ENCODE measurements at regions not wholly inside any gene's neighbourhood (a gene's known extent, or its start where the extent isn't known, plus 50 kb on each side); places are given as distances from the start of the nearest gene placed in this dataset.

DNA sequence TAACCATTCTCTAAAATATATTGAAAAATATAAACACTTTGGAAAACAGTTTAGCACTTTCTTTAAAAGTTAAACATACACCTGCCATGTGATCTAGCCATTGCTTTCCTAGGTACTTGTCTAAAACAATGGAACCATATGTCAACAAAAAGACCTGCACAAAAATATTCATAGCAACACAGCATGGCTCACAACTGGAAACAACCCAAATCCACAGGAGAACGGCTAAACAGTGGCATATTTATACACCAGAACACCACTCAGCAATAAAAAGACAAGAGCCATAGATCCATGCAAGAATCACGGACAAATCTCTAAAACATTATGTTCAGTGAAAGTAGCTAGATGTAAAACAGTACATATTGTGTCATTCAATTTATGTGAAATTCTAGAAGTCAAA, 221.3 kb upstream of the UBE2E2 start:
- no peak for ATAC-seq
- intact Hi-C loops (cut with DNase I) = no loop called here
- H3K4me3 ChIP-seq = no peak overlapping the region
- H3K27ac ChIP-seq = no peak overlapping the region
- no peaks in the 10 kb centered on the region for H3K27me3 ChIP-seq
- H3K36me3 ChIP-seq (replicated peaks in 1 of 2; ENCODE audit: insufficient read depth in 1 of 2, low read depth in 2 of 2) = no peaks in the 10 kb centered on the region
- H3K9me3 ChIP-seq = peaks cover 0 to 5% (median 0%) of the 10 kb centered on the region in 3 donors
- WGBS, 2 donors = 41 to 65% methylated on average over 2 of the region's 2 CpGs
- DNase-seq = no peak
- TF ChIP-seq, protein P1, sequence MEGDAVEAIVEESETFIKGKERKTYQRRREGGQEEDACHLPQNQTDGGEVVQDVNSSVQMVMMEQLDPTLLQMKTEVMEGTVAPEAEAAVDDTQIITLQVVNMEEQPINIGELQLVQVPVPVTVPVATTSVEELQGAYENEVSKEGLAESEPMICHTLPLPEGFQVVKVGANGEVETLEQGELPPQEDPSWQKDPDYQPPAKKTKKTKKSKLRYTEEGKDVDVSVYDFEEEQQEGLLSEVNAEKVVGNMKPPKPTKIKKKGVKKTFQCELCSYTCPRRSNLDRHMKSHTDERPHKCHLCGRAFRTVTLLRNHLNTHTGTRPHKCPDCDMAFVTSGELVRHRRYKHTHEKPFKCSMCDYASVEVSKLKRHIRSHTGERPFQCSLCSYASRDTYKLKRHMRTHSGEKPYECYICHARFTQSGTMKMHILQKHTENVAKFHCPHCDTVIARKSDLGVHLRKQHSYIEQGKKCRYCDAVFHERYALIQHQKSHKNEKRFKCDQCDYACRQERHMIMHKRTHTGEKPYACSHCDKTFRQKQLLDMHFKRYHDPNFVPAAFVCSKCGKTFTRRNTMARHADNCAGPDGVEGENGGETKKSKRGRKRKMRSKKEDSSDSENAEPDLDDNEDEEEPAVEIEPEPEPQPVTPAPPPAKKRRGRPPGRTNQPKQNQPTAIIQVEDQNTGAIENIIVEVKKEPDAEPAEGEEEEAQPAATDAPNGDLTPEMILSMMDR (IDR thresholded peaks at IDR 0.05) = no peak
- TF ChIP-seq POLR2A (IDR thresholded peaks at IDR 0.05) = no peak
- H3K4me1 ChIP-seq = no peaks in the 10 kb centered on the region

- intact Hi-C loops (cut with DNase I) = no loop called here
- 40 to 49% methylated on average over 7 of the region's 7 CpGs for WGBS, 2 donors
- TF ChIP-seq POLR2A (IDR thresholded peaks at IDR 0.05) = no peak
- TF ChIP-seq, protein P1 (IDR thresholded peaks at IDR 0.05) = no peak
- no peak overlapping the region for H3K4me3 ChIP-seq
- H3K36me3 ChIP-seq (replicated peaks in 1 of 2; ENCODE audit: insufficient read depth in 1 of 2, low read depth in 2 of 2) = no peaks in the 10 kb centered on the region
- H3K27me3 ChIP-seq = no peaks in the 10 kb centered on the region
- no peaks in the 10 kb centered on the region for H3K4me1 ChIP-seq
- DNase-seq (no peak), ATAC-seq (no peak)
- H3K27ac ChIP-seq = no peak overlapping the region
- H3K9me3 ChIP-seq = peaks cover 0 to 5% (median 0%) of the 10 kb centered on the region in 3 donors
Measured at GRCh38 chr3:22982981-22983587, 220.0 kb upstream of the UBE2E2 start.

DNA sequence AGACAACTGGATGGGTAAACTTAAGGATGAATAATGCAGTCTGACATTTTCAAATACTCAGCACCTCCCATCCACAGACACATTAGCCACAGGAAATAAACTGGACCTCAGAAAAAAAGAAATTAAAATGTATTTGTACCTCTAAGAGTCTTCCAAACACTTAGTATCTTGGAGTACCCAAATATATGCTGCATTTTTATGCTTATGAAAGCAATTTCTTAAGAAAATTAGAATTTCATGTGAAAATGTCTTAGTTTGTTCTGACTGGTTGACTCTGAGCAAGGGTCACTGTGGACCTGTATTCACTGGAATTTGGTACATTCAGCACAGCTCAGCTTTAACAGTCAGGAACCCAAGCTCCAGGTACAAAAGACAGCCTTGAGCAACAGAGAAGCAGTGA, 216.2 kb upstream of the UBE2E2 start:
- intact Hi-C loops (cut with DNase I) = no loop called here
- Histone ChIP-seq H3K27me3 (no peaks in the 10 kb centered on the region), H3K36me3 (replicated peaks in 1 of 2; ENCODE audit: insufficient read depth in 1 of 2, low read depth in 2 of 2) (no peaks in the 10 kb centered on the region), H3K4me3 (no peak overlapping the region), H3K4me1 (no peaks in the 10 kb centered on the region), H3K27ac (no peak overlapping the region), H3K9me3 (peaks cover 0 to 5% (median 0%) of the 10 kb centered on the region in 3 donors)
- no peak for TF ChIP-seq POLR2A (IDR thresholded peaks at IDR 0.05)
- TF ChIP-seq, protein P1 (IDR thresholded peaks at IDR 0.05) = no peak
- DNase-seq (no peak), ATAC-seq (no peak)

DNA sequence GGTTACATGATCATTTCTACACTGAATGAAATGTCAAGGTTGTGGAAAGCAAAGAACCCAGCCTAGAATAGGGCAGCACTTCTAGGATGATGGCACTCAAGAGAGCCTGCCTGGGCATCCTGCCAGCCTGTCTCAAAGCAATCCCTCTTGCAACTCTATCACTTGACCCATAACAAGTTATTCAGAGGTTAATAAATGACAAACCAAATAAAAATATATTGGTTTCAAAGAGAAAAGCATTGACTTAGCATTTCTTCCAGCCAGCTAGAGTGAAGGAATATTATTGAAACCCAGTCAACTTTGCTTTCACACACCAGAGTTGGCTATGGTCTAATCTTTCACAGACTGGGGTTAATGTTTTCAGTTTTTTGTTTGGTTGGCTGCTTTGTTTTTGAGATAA, 214.6 kb upstream of the UBE2E2 start:
- H3K27ac ChIP-seq = no peak overlapping the region
- H3K36me3 ChIP-seq (replicated peaks in 1 of 2; ENCODE audit: insufficient read depth in 1 of 2, low read depth in 2 of 2) = no peaks in the 10 kb centered on the region
- intact Hi-C loops (cut with DNase I) = no loop called here
- H3K9me3 ChIP-seq = peaks cover 0 to 5% (median 0%) of the 10 kb centered on the region in 3 donors
- ATAC-seq (no peak), DNase-seq (peak in 1 of 4 donors; percentile 27)
- no peak for TF ChIP-seq POLR2A (IDR thresholded peaks at IDR 0.05)
- TF ChIP-seq, protein P1 (IDR thresholded peaks at IDR 0.05) = no peak
- no peaks in the 10 kb centered on the region for H3K27me3 ChIP-seq
- H3K4me1 ChIP-seq = no peaks in the 10 kb centered on the region
- no peak overlapping the region for H3K4me3 ChIP-seq

- Histone ChIP-seq H3K9me3 (peaks cover 0 to 5% (median 0%) of the 10 kb centered on the region in 3 donors), H3K27me3 (no peaks in the 10 kb centered on the region), H3K4me3 (no peak overlapping the region), H3K4me1 (no peaks in the 10 kb centered on the region), H3K36me3 (replicated peaks in 1 of 2; ENCODE audit: insufficient read depth in 1 of 2, low read depth in 2 of 2) (no peaks in the 10 kb centered on the region), H3K27ac (no peak overlapping the region)
- ATAC-seq = no peak
- 82 to 85% methylated on average over 17 of the region's 17 CpGs for WGBS, 2 donors
- intact Hi-C loops (cut with DNase I) = no loop called here
- TF ChIP-seq, protein P1 (IDR thresholded peaks at IDR 0.05) = no peak
- DNase-seq = no peak
Measured at GRCh38 chr3:22989716-22990115, 213.4 kb upstream of the UBE2E2 start.
